HT-29 (cell line): ENCODE measurements at regions not wholly inside any gene's neighbourhood (a gene's known extent, or its start where the extent isn't known, plus 50 kb on each side); places are given as distances from the start of the nearest gene placed in this dataset.
A peak's percentile ranks its signal among the peaks of the same experiment; 100 is the strongest.

Source experiments
- DNase-seq: peaks from one replicate; pipeline ENCODE4 v3.0.0-alpha.2; 2015; ENCODE audit warnings: low spot score

DNA sequence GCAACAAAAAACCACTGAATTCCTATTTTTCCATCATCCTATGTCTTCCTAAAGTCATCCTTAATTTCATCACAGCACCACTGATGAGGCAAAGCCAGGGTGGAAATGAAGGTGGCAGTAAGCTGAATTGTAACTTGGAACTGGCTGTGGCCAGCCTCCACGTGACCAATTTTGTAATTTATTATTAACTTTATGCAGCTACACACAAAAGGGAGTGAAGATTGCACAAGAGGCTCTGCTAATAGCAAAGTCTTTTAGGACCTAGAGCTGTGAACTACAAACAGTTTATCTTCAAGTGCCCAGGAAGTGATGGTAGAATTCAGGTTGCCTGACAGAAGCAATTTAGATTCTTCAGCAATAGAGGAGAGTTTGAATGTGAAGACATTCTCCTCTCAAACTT is 176.4 kb downstream of the CCDC71L start:
- no peak for DNase-seq

DNA sequence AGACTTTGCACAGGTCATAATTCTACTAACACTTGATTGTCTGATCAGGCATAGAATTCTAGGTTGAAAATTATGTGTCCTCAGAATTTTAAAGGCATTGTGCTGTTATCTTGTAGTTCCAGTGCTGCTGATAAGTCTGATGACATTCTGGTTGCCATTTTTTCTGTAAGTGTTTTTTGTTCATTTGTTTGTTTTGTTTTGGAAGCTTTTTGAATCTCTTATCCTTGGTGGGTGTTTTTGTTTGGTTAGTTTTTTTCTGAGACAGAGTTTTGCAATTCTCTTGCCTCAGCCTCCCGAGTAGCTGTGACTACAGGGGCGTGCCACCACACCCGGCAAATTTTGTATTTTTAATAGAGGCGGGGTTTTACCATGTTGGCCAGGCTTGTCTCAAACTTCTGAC is 178.9 kb downstream of the CCDC71L start:
- DNase-seq: no peak

DNA sequence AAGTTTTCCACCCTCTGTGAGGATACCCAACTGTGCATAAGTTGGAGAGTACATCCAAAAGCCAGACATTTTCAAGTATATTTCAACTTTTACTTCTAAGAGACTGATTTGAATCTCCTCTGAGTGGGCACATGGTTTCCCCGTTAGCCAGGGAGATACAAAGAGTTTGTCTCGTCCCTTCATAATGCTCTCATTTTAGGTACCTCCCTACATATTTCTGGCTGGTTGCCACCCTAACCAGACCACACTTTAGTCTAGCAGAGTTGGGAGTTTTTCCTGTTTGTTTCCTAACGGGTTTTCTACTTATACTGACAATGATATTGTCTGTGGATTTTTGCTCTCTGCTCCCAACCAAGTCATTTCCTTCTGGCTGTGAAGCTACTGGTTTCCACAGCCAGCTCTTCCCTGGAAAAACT is 180.3 kb downstream of the CCDC71L start:
- no peak for DNase-seq

DNA sequence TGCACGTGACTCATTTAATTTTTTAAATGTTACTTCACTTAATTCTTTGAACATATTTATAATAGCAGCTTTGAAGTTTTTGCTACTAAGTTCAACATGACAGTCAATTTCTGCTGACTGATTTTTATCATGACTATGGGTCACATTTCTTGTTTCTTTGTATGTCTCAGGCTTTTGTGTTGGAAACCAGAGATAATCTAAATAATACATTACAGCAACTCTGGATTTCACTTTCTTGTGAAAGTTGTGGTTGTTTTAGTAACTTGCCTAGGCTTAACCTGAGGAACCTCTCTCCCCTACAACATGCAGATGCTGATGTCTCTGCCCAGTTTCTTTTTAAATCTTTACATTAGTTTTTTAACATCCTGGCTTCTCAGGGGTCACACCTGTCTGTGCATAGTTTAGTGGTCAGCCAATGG is 180.8 kb downstream of the CCDC71L start:
- DNase-seq: no peak

DNA sequence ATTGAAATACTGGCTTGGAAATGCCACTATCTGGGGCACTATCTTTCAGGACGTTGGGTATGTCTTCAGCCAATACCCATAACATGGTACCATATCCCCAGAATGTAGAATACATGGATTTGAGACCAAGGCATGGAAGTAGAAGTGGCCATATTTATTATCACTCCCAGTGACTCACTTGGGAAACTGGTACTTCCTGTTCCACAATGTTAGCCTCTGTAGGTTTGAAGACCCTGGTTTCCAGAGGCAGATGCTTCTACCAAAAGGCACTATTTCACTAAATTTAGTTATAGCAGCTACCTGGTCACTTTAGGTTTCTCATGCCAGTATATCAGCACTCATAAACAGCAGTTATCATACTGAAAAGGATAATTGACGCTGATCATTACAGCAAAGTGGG is 184.2 kb downstream of the CCDC71L start:
- DNase-seq: no peak

DNA sequence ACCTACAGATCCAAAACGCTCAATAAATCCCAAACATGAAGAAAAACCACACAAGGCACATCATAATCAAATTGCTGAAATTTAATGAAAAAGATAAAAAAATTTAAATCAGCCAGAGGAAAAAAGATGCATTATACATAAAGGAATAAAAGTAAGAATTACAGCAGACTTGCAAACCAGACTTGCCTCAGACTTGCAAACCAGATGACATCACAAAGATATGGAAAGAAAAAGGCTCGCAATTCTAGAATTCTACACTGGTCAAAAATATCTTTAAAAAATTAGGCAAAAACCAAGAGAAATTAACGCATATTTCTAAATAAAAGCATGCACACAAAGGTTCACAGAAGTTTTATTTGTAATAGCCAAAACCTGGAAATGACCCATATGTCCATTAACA is 188.0 kb upstream of the NAMPT start:
- no peak for DNase-seq

GRCh38 chr7:106471686-106472440 is 187.1 kb upstream of the NAMPT start:
- DNase-seq: no peak

DNA sequence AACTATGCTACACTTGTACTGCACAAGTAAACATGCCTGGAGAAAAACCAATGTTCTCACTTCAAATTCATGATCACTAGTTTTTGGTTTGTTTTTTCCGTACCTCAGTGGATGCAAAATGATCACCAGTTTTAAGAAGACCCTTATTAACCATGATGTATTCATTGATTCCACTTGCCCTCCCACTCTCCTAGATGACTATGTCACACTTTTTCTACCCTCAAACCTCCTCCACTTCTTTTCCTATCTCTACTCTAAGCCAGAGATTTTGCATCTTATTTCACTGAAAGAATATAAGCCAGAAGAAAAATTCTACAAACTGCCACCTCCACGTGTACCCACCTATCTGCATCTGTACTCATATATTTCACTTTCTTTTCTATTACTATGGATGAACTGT is 186.2 kb upstream of the NAMPT start:
- DNase-seq: no peak

DNA sequence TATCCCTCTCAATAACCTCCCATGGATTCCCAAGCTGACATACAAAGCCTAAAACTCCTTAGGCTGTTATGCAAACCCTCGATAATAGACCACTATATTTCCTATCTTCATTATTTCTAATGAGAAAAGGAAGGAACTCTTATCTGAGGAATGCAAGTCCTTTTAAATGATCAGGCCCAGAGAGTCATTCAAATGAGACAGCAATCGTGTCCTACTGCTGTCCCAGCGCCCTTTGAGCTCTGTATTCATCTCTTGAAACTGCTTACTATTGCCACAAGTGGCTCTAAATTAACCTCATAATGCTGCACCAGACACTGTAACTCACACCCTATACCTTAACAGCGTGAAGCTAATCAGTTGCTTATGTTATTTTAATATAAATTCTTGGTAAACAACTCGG is 182.1 kb upstream of the NAMPT start:
- no peak for DNase-seq

GRCh38 chr7:106465704-106466468 is 181.1 kb upstream of the NAMPT start:
- no peak for DNase-seq

- no peak for DNase-seq
Measured at GRCh38 chr7:106464651-106465050, 179.9 kb upstream of the NAMPT start.

DNA sequence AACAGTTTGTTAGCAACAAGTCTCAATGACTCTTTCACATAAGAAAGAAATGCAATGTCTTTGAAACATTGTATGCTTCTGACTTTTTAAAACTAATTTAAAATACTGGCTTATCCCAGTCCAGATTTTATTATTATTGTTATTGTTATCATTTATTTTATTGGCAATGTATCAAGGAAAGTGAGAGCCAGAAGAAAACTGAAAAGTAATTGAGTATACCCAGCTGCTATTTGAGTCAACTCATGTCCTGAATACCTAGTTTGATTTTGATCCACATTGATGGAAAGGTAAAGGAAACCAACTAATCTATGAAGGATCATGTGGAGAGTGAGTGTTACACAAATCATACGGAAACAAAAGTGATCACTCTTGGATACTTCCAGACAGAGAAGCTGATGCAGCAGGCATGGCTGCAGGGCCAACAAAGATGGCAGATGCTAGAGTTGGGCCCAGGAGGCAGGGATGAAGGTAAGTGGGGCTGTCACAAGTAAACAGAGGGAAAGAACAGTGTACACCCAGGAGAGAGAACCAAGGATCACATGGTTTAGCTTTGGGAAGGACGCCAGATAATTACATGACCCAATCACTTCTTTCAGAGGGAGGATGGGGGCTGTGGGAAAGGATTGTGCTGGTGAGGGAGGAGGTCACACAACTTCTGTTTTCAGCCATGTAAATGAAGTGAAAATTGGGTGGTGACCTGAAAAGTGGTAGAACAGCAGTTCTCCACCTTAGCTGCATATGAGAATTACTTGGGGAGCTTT is 179.2 kb upstream of the NAMPT start:
- DNase-seq: no peak

- no peak for DNase-seq
Measured at GRCh38 chr7:106462914-106463482, 178.2 kb upstream of the NAMPT start.

- DNase-seq: peak; percentile 89
Measured at GRCh38 chr7:106462365-106462859, 177.6 kb upstream of the NAMPT start.

- DNase-seq: peak; percentile 47
Measured at GRCh38 chr7:106460792-106461254, 176.0 kb upstream of the NAMPT start.

DNA sequence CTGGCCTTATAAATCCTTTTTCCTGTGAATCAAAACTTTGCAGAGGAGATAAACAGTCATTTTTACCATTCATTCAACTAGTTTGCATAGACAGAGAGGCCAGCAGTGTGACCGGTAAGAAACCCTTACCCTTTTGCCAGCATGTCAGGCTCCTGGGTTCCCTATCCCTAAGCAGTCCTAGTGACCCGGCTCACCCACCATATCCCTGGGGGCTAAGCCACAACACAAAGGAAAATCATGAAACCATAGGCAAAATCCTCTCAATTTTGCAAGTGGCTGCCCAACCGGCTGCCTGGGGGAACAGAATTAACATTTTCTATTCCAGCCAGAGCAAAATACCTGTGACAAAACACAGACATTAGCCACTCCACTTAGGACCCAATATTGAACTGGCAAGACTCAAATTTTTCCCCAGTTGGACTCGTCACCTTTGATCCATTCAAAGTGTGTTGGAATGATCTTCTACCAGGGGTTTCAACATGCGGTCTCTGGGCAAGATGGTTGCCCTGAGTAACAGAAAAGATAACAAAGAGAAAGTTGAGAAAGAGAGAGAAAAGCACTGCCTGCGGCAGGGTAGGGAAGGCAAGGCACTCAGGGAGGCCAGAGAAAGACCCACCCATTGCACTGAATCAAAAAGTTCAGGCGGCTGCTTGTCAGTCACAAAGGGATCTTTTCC is 174.8 kb upstream of the NAMPT start:
- no peak for DNase-seq

DNA sequence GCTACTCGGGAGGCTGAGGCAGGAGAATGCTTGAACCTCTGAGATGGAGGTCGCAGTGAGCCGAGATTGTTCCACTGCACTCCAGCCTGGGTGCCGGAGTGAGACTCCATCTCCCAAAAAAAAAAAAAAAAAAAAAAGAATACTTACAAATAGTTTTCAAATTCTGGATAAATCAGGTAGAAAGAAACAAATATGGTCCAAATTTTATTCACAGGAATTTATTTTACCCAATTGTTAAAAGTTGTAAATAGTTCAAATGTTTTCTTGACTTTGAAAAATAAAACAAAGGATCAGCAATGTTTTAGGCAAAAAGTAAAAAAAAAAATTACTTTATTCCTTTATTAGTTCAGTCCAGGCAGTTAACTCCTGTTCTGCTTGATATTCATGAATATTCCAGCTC is 172.9 kb upstream of the NAMPT start:
- DNase-seq: no peak

GRCh38 chr7:106456329-106456728 is 171.5 kb upstream of the NAMPT start:
- DNase-seq: peak; percentile 25

GRCh38 chr7:106452031-106452851 is 167.5 kb upstream of the NAMPT start:
- DNase-seq: no peak

GRCh38 chr7:106451171-106451570 is 166.4 kb upstream of the NAMPT start:
- no peak for DNase-seq
